PC-9 (cell line): ENCODE measurements at regions not wholly inside any gene's neighbourhood (a gene's known extent, or its start where the extent isn't known, plus 50 kb on each side); places are given as distances from the start of the nearest gene placed in this dataset.

Experiments
- BruUV-seq: library from RNA; stranded (reverse); fragments of 400-500 nt; replicated peaks from 2 replicates; lab custom pipeline; 2021; lab: Mats Ljungman, UMichigan
- CTCF ChIA-PET: fragments of 300-600 bp; sonication (Branson Sonifier 250); formaldehyde crosslinking; loops from one replicate; lab custom pipeline; 2022; ENCODE audit warnings: antibody characterized with exemption; lab: Charles Lee
- POLR2A ChIA-PET: fragments of 300-600 bp; sonication (Branson Sonifier 250); formaldehyde crosslinking; loops from one replicate; lab custom pipeline; 2022; ENCODE audit warnings: antibody characterized with exemption; ENCODE audit not compliant: unreplicated experiment; lab: Charles Lee
- DNase-seq, 2 experiments: peaks; one replicate each; pipeline versions ENCODE4 v3.0.0 to v3.0.0-alpha.2; 2015 to 2022; ENCODE audit warnings: mixed read lengths in 1 of 2
- H2AFZ ChIP-seq: fragments of 200-600 bp; sonication (generic); 2 replicates; pipeline ENCODE4 v1.8.1; 2017; ENCODE audit warnings: antibody characterized with exemption
- H3F3A ChIP-seq: fragments of 200-600 bp; sonication (generic); 2 replicates; pipeline ENCODE4 v1.8.1; 2017; ENCODE audit warnings: antibody characterized with exemption, mild to moderate bottlenecking, low read depth; ENCODE audit not compliant: insufficient read depth
- H3K27ac ChIP-seq: fragments of 200-600 bp; sonication (generic); 2 replicates; pipeline ENCODE4 v1.6.1; 2016; ENCODE audit warnings: mixed run types
- H3K27me3 ChIP-seq: fragments of 200-600 bp; sonication (generic); 2 replicates; pipeline ENCODE4 v1.6.1; 2016; ENCODE audit warnings: low read depth, mixed run types; ENCODE audit not compliant: insufficient read depth
- H3K36me3 ChIP-seq: fragments of 200-600 bp; sonication (generic); 2 replicates; pipeline ENCODE4 v1.6.1; 2016; ENCODE audit warnings: low read depth, mixed run types
- H3K4me1 ChIP-seq: fragments of 200-600 bp; sonication (generic); replicated peaks from 2 replicates; pipeline ENCODE4 v1.6.1; 2016; ENCODE audit warnings: mixed run types; ENCODE audit not compliant: insufficient read depth
- H3K4me2 ChIP-seq: fragments of 200-600 bp; sonication (generic); 2 replicates; pipeline ENCODE4 v1.6.1; 2017; ENCODE audit warnings: mixed run types
- H3K4me3 ChIP-seq: fragments of 200-600 bp; sonication (generic); 2 replicates; pipeline ENCODE4 v1.6.1; 2016; ENCODE audit warnings: mixed run types
- H3K79me2 ChIP-seq: fragments of 200-600 bp; sonication (generic); 2 replicates; pipeline ENCODE4 v1.6.1; 2017; ENCODE audit warnings: low read depth, mixed run types
- H3K9me2 ChIP-seq: fragments of 200-600 bp; sonication (generic); 2 replicates; pipeline ENCODE4 v1.8.1; 2017; ENCODE audit warnings: mild to moderate bottlenecking; ENCODE audit not compliant: insufficient read depth
- H3K9me3 ChIP-seq: fragments of 200-600 bp; sonication (generic); 2 replicates; pipeline ENCODE4 v1.8.1; 2016; ENCODE audit warnings: low read depth; ENCODE audit not compliant: insufficient read depth
- H4K20me1 ChIP-seq: fragments of 200-600 bp; sonication (generic); 2 replicates; pipeline ENCODE4 v1.8.1; 2017; ENCODE audit not compliant: insufficient read depth
- EZH2 ChIP-seq: fragments of 200-600 bp; sonication (generic); IDR thresholded peaks from 2 replicates; pipeline ENCODE4 v1.8.0; 2017; ENCODE audit warnings: antibody characterized with exemption, low read depth
- intact Hi-C: fragments of 100-400 bp; cut with micrococcal nuclease; formaldehyde crosslinking; loops from one replicate; pipeline ENCODE4 v1.10.0; 2022; ENCODE audit not compliant: unreplicated experiment
- TF ChIP-seq, protein P1 (sequence below): fragments of 200-600 bp; sonication (generic); conservative IDR thresholded peaks from 2 replicates; pipeline ENCODE4 v1.6.1; 2017; ENCODE audit warnings: mixed run types, antibody characterized with exemption, mild to moderate bottlenecking, moderate library complexity

DNA sequence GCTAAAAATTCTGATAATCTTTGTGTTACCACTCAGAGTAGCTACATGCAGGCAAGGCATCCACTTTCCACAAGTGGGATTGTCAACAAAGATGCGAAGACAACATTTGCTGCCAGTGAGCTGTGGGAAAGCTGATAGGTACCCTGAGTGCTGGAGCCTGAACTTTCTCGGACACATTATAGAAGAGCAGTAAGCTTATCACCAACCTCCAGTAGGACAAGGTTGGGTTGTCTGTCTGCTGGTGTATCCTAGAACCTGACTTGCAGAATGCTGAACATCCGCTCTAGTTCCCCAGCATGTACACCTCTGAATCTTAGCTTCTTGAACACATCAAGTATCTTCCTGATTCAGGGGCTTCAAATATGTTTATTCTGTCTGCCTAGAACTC lies 103.8 kb upstream of the PPM1H start:
- no peak overlapping the region for H2AFZ ChIP-seq
- no TSS peak for BruUV-seq
- H3K9me3 ChIP-seq: no peaks in the 10 kb centered on the region
- no peaks in the 10 kb centered on the region for H3K9me2 ChIP-seq
- H4K20me1 ChIP-seq: no peaks in the 10 kb centered on the region
- no peaks in the 10 kb centered on the region for H3K79me2 ChIP-seq
- no peaks in the 10 kb centered on the region for H3K27me3 ChIP-seq
- H3K27ac ChIP-seq: no peak overlapping the region
- intact Hi-C loops: no loop called here
- H3K4me1 ChIP-seq: no peaks in the 10 kb centered on the region
- CTCF ChIA-PET: no interaction called here
- no peak overlapping the region for H3K4me3 ChIP-seq
- no peaks in the 10 kb centered on the region for H3F3A ChIP-seq
- no peak for DNase-seq
- H3K36me3 ChIP-seq: no peaks in the 10 kb centered on the region
- no peak overlapping the region for H3K4me2 ChIP-seq
- TF ChIP-seq, protein P1, sequence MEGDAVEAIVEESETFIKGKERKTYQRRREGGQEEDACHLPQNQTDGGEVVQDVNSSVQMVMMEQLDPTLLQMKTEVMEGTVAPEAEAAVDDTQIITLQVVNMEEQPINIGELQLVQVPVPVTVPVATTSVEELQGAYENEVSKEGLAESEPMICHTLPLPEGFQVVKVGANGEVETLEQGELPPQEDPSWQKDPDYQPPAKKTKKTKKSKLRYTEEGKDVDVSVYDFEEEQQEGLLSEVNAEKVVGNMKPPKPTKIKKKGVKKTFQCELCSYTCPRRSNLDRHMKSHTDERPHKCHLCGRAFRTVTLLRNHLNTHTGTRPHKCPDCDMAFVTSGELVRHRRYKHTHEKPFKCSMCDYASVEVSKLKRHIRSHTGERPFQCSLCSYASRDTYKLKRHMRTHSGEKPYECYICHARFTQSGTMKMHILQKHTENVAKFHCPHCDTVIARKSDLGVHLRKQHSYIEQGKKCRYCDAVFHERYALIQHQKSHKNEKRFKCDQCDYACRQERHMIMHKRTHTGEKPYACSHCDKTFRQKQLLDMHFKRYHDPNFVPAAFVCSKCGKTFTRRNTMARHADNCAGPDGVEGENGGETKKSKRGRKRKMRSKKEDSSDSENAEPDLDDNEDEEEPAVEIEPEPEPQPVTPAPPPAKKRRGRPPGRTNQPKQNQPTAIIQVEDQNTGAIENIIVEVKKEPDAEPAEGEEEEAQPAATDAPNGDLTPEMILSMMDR: no peak
- no peak for TF ChIP-seq EZH2
- POLR2A ChIA-PET: no interaction called here

DNA sequence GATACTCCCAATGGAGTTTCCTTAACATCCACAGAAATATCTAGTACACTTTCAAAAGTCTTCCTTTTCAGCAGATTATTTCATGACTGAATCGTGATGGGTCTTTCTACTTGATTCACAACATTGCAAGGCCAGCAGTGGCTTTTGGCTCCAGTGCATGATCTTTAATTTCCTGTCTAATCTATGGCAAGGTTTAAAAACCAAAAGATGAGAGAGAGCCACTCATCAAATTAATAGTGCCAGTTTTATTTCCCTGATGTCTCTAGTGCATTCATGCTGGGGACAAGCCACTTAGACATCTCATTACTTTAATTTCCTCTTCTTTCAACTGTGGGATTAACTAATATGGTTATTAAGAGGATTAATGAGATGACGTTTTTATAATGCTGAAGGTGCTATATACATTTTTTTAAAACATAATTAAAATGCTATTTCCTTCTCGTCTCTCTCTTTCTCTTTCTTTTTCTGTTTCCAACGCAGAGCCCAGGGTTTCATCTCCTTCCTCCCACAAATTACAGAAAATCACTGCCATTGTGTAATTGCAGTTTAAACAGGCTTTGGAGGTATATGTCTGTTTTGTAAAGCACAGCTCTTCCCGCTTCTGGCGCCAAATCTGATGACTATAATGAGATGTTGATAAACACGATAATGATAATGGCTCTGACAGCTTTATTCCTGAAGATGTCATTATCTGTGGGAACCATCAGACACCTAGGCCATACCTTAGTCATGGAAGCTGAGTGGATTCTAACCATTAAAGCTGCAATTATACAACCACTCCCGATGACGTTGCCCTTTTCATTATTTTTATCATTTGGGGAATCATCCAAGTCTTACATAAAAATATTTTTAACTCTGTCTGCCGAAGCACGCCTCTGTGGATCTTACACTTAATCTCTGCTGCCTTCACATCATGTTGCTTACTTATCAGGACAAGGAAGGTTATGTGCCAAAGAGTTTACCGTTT lies 103.1 kb upstream of the PPM1H start:
- ChIA-PET CTCF (no interaction called here), POLR2A (no interaction called here)
- Histone ChIP-seq H3F3A (no peaks in the 10 kb centered on the region), H3K27ac (no peak overlapping the region), H2AFZ (no peak overlapping the region), H3K4me3 (no peak overlapping the region), H3K9me2 (no peaks in the 10 kb centered on the region), H3K27me3 (no peaks in the 10 kb centered on the region), H3K4me1 (no peaks in the 10 kb centered on the region), H3K79me2 (no peaks in the 10 kb centered on the region), H3K9me3 (no peaks in the 10 kb centered on the region), H4K20me1 (no peaks in the 10 kb centered on the region), H3K36me3 (no peaks in the 10 kb centered on the region), H3K4me2 (no peak overlapping the region)
- DNase-seq: no peak
- intact Hi-C loops: no loop called here
- no peak for TF ChIP-seq EZH2
- TF ChIP-seq, protein P1: no peak
- no TSS peak for BruUV-seq

DNA sequence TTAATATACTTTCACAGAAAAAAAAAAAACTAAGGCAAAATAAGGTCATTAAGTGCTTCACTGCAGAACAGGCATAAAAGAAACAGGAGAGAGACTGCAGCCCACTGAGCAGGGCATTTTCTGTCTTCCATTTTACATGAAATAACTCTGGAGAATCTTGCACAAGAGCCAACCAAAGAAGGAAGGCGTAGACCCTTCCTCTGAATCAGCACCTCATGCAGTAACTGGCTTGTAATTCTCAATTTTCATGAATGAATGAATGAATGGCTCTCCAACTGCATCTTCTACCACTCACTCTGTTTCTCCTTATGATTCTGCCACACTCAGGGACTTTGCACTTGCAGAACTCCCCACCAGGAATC lies 102.0 kb upstream of the PPM1H start:
- no peak overlapping the region for H3K27ac ChIP-seq
- no peak overlapping the region for H3K4me3 ChIP-seq
- H3K4me2 ChIP-seq: no peak overlapping the region
- no peaks in the 10 kb centered on the region for H3F3A ChIP-seq
- intact Hi-C loops: no loop called here
- no peaks in the 10 kb centered on the region for H3K9me2 ChIP-seq
- H3K36me3 ChIP-seq: no peaks in the 10 kb centered on the region
- ChIA-PET POLR2A (no interaction called here), CTCF (no interaction called here)
- no peak overlapping the region for H2AFZ ChIP-seq
- H3K9me3 ChIP-seq: no peaks in the 10 kb centered on the region
- TF ChIP-seq EZH2: no peak
- TF ChIP-seq, protein P1: no peak
- no peaks in the 10 kb centered on the region for H3K79me2 ChIP-seq
- H4K20me1 ChIP-seq: no peaks in the 10 kb centered on the region
- no peaks in the 10 kb centered on the region for H3K4me1 ChIP-seq
- no peaks in the 10 kb centered on the region for H3K27me3 ChIP-seq
- DNase-seq: no peak
- BruUV-seq: no TSS peak
